CD14-positive monocyte (primary cell): ENCODE measurements at regions not wholly inside any gene's neighbourhood (a gene's known extent, or its start where the extent isn't known, plus 50 kb on each side); places are given as distances from the start of the nearest gene placed in this dataset.

Experiments
- DNase-seq, 3 donors: peaks; one replicate each; pipeline ENCODE4 v3.0.0-alpha.2; 2011 to 2022
- H2AFZ ChIP-seq: 2 replicates; pipeline ENCODE4 v1.6.0; 2012; ENCODE audit warnings: mild to moderate bottlenecking, low read depth, low read length, inconsistent platforms; ENCODE audit not compliant: insufficient read depth, poor library complexity, severe bottlenecking
- H3K27ac ChIP-seq, 2 donors: 1 replicate in 1 of 2; 2 replicates in 1 of 2; pipeline ENCODE4 v1.5.1; 2012 to 2013; ENCODE audit warnings: low read length in 2 of 2, control low read depth in 1 of 2, inconsistent platforms in 1 of 2, low read depth in 1 of 2, mild to moderate bottlenecking in 1 of 2
- H3K27me3 ChIP-seq, 2 donors: one replicate each; pipeline versions ENCODE4 v1.6.0 to v1.6.1; 2011 to 2013; ENCODE audit warnings: low read length in 2 of 2; ENCODE audit not compliant: control insufficient read depth in 2 of 2, insufficient read depth in 2 of 2
- H3K36me3 ChIP-seq, 2 donors: replicated peaks in 1 of 2; 1 replicate in 1 of 2; 2 replicates in 1 of 2; pipeline versions ENCODE4 v1.5.1 to v1.6.1; 2012 to 2013; ENCODE audit warnings: low read length in 2 of 2, control low read depth in 1 of 2, inconsistent platforms in 1 of 2, mild to moderate bottlenecking in 1 of 2; ENCODE audit not compliant: insufficient read depth in 2 of 2, control insufficient read depth in 1 of 2
- H3K4me1 ChIP-seq, 2 donors: 1 replicate in 1 of 2; 2 replicates in 1 of 2; pipeline versions ENCODE4 v1.5.1 to v1.6.1; 2012 to 2013; ENCODE audit warnings: low read length in 2 of 2, control low read depth in 1 of 2, inconsistent platforms in 1 of 2, mild to moderate bottlenecking in 1 of 2, moderate library complexity in 1 of 2; ENCODE audit not compliant: insufficient read depth in 2 of 2, control insufficient read depth in 1 of 2
- H3K4me2 ChIP-seq: replicated peaks from 2 replicates; pipeline ENCODE3; 2012; ENCODE audit warnings: low read length, moderate library complexity, mild to moderate bottlenecking; ENCODE audit not compliant: poor library complexity, severe bottlenecking; ENCODE audit errors: extremely low read depth
- H3K4me3 ChIP-seq, 3 experiments: fragments of 200-600 bp in 1 of 3; sonication (generic) in 1 of 3; replicated peaks in 1 of 3; 1 replicate in 2 of 3; 2 replicates in 1 of 3; pipeline ENCODE4 v1.5.1; 2011 to 2013; ENCODE audit warnings: low read length in 3 of 3, mild to moderate bottlenecking in 3 of 3, control low read depth in 2 of 3, low read depth in 2 of 3, inconsistent platforms in 1 of 3, moderate library complexity in 1 of 3
- H3K79me2 ChIP-seq: 2 replicates; pipeline ENCODE4 v1.6.0; 2012; ENCODE audit warnings: mild to moderate bottlenecking, control low read depth, inconsistent platforms, low read length, moderate library complexity; ENCODE audit not compliant: insufficient read depth
- H3K9ac ChIP-seq: 2 replicates; pipeline ENCODE4 v1.6.0; 2017; ENCODE audit warnings: low read length, mild to moderate bottlenecking; ENCODE audit not compliant: insufficient read depth, poor library complexity, severe bottlenecking
- H3K9me3 ChIP-seq, 2 donors: replicated peaks in 1 of 2; 1 replicate in 1 of 2; 2 replicates in 1 of 2; pipeline versions ENCODE4 v1.5.1 to v1.6.1; 2012 to 2013; ENCODE audit warnings: low read length in 2 of 2, control low read depth in 1 of 2; ENCODE audit not compliant: control insufficient read depth in 1 of 2, insufficient read depth in 1 of 2
- H4K20me1 ChIP-seq: 2 replicates; pipeline ENCODE4 v1.6.0; 2012; ENCODE audit warnings: mild to moderate bottlenecking, low read length, control low read depth, moderate library complexity; ENCODE audit not compliant: insufficient read depth
- H3K27ac Mint-ChIP-seq, 7 donors: one replicate each; pipeline ENCODE4 v1.8.0; 2020; ENCODE audit warnings: mild to moderate bottlenecking in 7 of 7, mixed read lengths in 7 of 7, moderate library complexity in 6 of 7, inconsistent platforms in 2 of 7
- H3K27me3 Mint-ChIP-seq, 3 donors: one replicate each; pipeline ENCODE4 v1.8.0; 2021 to 2022; ENCODE audit warnings: low read depth in 3 of 3, mild to moderate bottlenecking in 3 of 3, mixed read lengths in 3 of 3, moderate library complexity in 3 of 3, inconsistent platforms in 1 of 3
- H3K36me3 Mint-ChIP-seq, 2 donors: one replicate each; pipeline ENCODE4 v1.8.0; 2020; ENCODE audit warnings: mixed read lengths in 2 of 2, inconsistent platforms in 1 of 2, mild to moderate bottlenecking in 1 of 2
- H3K4me1 Mint-ChIP-seq: one replicate; pipeline ENCODE4 v1.8.0; 2020; ENCODE audit warnings: mild to moderate bottlenecking, mixed read lengths
- H3K4me3 Mint-ChIP-seq, 2 donors: one replicate each; pipeline ENCODE4 v1.8.0; 2020; ENCODE audit warnings: mild to moderate bottlenecking in 2 of 2, mixed read lengths in 2 of 2, moderate library complexity in 1 of 2
- H3K9me3 Mint-ChIP-seq, 7 donors: one replicate each; pipeline ENCODE4 v1.8.0; 2020 to 2022; ENCODE audit warnings: mixed read lengths in 7 of 7, mild to moderate bottlenecking in 6 of 7, moderate library complexity in 6 of 7, inconsistent platforms in 2 of 7
- CTCF ChIP-seq: fragments of 200-600 bp; IDR thresholded peaks from one replicate; pipeline ENCODE4 v1.8.0; 2022; ENCODE audit warnings: antibody characterized with exemption, mild to moderate bottlenecking
- WGBS: methylation state at CpG from one replicate; pipeline ENCODE4 v1.1.5; 2013; ENCODE audit warnings: missing lambda C conversion rate; ENCODE audit not compliant: insufficient coverage; 5-methylcytosine and 5-hydroxymethylcytosine counted together
- intact Hi-C, 2 donors: fragments of 100-400 bp; cut with micrococcal nuclease; formaldehyde crosslinking; loops; one replicate each; pipeline versions ENCODE4 v1.15.0 to v1.15.1; 2023

DNA sequence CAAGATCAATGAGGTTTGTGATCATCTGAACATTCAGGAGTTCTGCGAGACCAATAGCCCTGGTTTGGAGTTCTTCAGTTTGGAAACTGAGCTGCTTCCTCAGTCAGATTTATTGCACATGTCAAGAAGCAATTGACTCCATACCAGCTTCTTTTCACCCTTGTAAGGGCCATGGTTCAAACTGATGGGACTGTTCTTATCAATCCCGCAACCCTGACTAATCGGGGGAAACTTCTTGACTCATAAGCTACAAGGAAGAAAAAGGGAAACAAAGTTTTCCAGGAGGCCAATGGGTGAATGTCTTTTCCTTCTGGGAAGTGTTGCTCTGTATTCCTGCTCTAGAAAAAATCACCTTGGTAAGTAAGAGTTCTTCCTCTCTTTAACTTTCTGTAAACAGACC, 187.9 kb downstream of the MIS18A start:
- no peak overlapping the region for H3K4me2 ChIP-seq
- Mint-ChIP-seq H3K4me3 (no peak overlapping the region), H3K27ac (no peak overlapping the region), H3K4me1 (no peaks in the 10 kb centered on the region), H3K27me3 (peaks cover 0 to 4% (median 2%) of the 10 kb centered on the region in 3 donors), H3K36me3 (no peaks in the 10 kb centered on the region), H3K9me3 (peaks cover 3 to 20% (median 7%) of the 10 kb centered on the region in 7 donors)
- H3K9me3 ChIP-seq: peaks cover 10 to 17% of the 10 kb centered on the region in 2 donors
- H4K20me1 ChIP-seq: no peaks in the 10 kb centered on the region
- H3K36me3 ChIP-seq: no peaks in the 10 kb centered on the region
- no peak for DNase-seq
- H2AFZ ChIP-seq: no peak overlapping the region
- H3K4me1 ChIP-seq: no peaks in the 10 kb centered on the region
- no peaks in the 10 kb centered on the region for H3K27me3 ChIP-seq
- H3K9ac ChIP-seq: no peak overlapping the region
- intact Hi-C loops: no loop called here
- no CpG with 5 or more reads among the region's 3 CpGs for WGBS
- H3K27ac ChIP-seq: no peak overlapping the region
- no peak overlapping the region for H3K4me3 ChIP-seq
- no peak for TF ChIP-seq CTCF
- no peaks in the 10 kb centered on the region for H3K79me2 ChIP-seq

GRCh38 chr21:32089766-32090165, 189.1 kb downstream of the MIS18A start:
- intact Hi-C loops: no loop called here
- H3K9me3 Mint-ChIP-seq: peaks cover 3 to 20% (median 7%) of the 10 kb centered on the region in 7 donors
- H2AFZ ChIP-seq: no peak overlapping the region
- no peak overlapping the region for H3K4me3 Mint-ChIP-seq
- no peak overlapping the region for H3K4me2 ChIP-seq
- no CpG with 5 or more reads among the region's 2 CpGs for WGBS
- TF ChIP-seq CTCF: no peak
- H3K27me3 Mint-ChIP-seq: peaks cover 0 to 2% (median 1%) of the 10 kb centered on the region in 3 donors
- peaks cover 10 to 17% of the 10 kb centered on the region in 2 donors for H3K9me3 ChIP-seq
- no peaks in the 10 kb centered on the region for H4K20me1 ChIP-seq
- H3K9ac ChIP-seq: no peak overlapping the region
- no peak overlapping the region for H3K27ac ChIP-seq
- no peak overlapping the region for H3K27ac Mint-ChIP-seq
- no peaks in the 10 kb centered on the region for H3K4me1 ChIP-seq
- H3K4me3 ChIP-seq: no peak overlapping the region
- no peaks in the 10 kb centered on the region for H3K4me1 Mint-ChIP-seq
- no peak for DNase-seq
- H3K79me2 ChIP-seq: no peaks in the 10 kb centered on the region
- H3K27me3 ChIP-seq: no peaks in the 10 kb centered on the region
- H3K36me3 Mint-ChIP-seq: no peaks in the 10 kb centered on the region
- no peaks in the 10 kb centered on the region for H3K36me3 ChIP-seq
